ENCODE measurements at regions not wholly inside any gene's neighbourhood (a gene's known extent, or its start where the extent isn't known, plus 50 kb on each side); places are given as distances from the start of the nearest gene placed in this dataset.

- no peak for DNase-seq
Measured at GRCh38 chrX:42725196-42725595, 52.8 kb downstream of the PPP1R2C start.

DNA sequence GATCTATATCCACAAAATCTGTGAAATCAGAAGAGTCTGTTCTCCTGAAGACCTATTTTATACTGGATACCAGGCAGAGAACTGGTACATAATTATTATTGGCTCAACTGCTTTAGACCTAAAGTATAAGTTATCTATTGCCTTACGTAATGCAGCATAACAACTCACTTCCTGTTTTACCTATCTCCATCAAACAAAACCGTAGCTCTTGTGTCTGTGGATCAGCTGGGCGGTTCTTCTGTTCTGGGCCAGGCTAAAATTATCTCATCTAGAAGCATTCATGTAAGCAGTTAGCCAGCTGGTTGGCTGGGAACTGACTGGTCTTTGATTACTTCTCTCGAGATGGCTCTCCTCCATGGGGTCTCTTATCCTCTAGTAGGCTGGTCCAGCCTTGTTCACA lies 57.8 kb downstream of the PPP1R2C start:
- DNase-seq: no peak

- no peak for DNase-seq
Measured at GRCh38 chrX:42715701-42716262, 62.2 kb downstream of the PPP1R2C start.

DNA sequence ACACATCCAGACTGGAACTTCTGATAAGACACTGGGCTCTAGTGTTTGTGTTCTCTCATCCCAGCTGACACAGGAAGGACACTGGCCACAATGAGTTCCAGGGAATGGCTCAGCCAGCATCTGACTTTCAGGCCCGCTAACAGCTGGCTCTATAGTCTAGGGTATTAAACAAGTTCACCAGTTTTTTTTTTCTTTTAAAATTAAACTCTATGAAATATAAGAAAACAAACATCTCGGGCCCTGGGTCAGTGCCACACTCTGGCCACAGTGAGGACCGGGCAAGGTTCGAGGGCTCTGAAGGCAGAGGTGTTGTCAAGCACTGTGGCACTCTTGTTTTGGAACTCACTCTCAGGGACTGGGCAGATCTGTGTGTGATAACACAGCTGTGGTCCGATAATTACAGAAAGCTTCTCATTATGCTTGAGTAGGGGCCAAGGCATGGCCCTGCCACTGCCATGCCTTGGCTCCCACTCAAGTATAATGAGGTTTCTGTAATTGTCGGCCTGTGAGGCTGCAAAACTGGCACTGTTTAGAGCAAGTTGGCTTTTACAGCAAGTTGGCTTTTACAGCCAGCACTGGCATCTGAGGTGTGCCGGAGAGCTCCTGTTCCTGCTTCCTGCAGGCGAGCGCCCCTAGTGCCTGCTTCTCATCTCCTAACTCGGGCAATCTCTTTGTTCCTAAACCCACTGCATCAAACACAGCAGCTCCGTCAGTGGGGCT lies 62.8 kb downstream of the PPP1R2C start:
- peak; percentile 19 for DNase-seq

- no peak for DNase-seq
Measured at GRCh38 chrX:42710452-42710851, 67.5 kb downstream of the PPP1R2C start.

- no peak for DNase-seq
Measured at GRCh38 chrX:42708222-42708621, 69.7 kb downstream of the PPP1R2C start.

DNA sequence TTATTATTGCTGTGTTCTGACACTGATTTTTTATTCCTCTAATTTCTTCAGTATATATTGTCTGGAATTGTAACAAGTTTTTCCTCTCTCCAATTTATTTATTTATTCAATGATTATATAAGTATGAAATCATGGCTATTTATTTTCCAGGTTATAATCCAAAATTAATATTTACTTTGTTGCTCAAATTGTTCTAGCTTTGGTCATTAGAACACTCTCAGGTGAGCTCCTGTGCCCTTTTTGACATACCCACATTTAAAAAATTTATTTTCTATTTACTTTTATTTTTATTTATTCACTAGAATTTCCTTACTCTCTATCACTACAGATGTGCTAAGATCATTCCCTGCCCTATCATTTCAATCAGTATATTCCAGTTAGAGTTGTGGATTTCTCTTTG lies 70.2 kb downstream of the PPP1R2C start:
- no peak for DNase-seq

DNA sequence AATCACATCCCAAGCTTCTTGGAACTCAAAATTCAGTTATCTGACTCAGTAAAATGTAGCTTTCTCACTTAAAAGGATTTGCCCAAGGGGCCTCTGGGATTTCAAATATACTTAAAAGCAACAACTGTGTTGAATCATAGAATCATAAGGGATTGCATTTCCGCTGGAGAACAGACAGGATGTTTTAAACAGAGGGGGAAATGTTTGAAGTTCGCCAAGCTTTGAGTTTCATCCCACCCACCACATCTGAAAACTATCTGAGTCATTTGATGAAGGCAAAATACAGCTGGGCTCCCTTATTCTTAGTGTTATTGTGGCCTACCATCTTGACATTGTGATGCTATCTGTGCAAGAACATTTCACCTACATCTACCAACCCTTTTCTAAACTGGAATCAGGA lies 73.5 kb downstream of the PPP1R2C start:
- DNase-seq: peak; percentile 5

GRCh38 chrX:42697544-42697943 lies 80.4 kb downstream of the PPP1R2C start:
- no peak for DNase-seq

- DNase-seq: no peak
Measured at GRCh38 chrX:42696536-42697124, 81.3 kb downstream of the PPP1R2C start.

DNA sequence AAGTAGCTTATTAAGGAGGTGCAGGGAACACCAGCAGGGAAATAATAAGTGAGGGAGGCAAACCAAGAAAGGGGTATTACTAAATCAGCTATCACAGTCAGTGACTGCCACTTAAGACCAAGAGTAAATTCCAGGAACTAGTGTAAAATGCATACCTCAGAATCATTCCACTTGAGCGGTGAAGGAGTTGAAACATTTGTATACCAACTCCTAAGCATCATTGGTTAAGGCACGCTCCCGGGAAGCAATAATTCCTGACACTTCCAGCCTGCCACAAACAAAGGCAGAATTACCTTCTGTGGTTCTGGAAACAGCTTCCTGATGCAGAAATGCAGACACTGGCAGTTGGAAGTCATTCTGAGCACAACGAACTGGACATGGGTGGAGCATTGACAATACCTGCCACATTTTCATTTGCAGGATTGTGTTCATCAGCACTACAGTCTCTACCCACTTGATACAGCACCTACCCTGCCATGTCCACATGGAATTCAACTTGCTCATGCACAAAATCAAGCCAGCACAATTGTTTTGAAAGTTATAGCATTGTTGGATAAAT lies 82.1 kb downstream of the PPP1R2C start:
- DNase-seq: no peak

DNA sequence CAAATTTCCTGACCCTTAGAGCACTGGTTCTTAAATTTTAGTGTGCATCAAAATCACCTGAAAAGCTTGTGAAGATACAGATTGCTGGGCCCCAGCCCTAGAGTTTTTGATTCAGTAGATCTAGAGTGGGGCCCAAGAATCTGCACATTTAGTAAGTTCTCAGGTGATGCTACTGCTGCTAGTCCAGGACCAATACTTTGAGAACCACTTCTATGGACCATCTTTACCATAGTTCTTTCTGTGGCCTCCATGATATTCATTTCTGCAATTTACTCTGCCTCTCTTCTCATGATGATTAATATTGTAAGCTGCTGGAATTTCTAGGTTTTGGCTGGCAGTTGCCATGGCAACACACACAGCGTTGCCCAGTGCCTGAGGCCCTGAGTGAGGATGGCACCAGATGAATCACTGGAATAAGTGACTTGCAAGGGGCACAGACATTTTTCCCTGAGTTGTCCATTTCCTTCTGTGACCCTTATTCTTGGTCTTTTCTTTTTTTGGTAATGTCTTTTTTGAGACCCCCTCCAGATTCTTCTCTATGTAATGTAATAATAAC lies 83.6 kb downstream of the PPP1R2C start:
- DNase-seq: peak; percentile 27

DNA sequence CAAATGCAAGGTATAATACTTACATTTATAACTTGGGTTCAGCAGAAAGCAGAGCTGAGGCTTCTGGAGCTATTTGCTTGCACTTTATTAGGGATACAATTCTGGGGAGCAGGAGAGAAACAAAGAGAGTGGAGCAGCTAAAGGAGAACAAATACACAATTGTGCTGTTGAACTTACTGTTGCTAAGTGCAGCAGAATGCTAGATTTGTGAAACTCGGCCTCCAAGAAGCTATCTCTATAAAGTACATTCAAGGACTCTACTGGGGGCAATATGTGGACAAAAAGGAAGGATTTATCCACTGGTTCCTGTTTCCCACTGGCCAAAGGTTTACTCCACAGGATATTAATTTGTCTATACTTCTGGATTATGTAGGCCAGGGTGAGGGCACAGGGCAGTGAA lies 86.8 kb downstream of the PPP1R2C start:
- DNase-seq: no peak

GRCh38 chrX:42686706-42687105 lies 91.3 kb downstream of the PPP1R2C start:
- DNase-seq: no peak

DNA sequence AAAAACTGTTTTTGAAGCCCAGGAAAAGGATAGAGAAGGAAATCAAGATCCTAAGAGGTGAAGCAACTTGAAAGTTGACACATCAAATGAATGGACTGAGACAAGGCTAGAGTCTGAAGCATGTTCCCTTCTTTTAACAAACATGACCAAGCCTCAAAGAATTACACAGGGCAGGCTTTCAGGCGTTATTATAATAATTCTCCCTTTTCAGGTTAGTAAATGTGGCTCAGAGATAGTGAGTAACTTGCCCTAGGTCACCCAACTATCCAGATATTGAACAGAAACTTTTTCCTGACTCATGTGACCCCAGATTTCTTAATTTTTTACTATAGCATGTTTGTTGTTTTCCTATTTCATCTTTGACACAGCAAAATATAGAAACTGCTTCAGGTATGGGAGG lies 91.7 kb downstream of the PPP1R2C start:
- no peak for DNase-seq

DNA sequence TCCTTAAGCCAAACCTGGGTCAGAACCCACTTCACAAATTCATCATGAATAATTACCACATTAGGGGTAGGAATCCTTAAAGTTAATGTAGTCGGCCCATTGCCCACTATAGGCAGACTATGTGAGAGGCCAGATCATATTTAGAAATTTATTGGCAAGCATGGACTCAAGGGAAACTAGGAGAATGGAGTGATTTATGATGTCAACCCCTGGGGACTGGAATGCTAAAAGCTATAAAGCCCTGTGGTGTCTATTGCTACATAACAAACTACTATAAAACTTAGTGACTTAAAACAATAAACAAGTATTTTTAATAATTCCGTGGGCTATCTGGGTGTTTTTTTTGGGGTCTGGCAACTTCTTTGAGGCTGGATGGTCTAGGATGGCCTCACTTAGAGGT lies 93.9 kb downstream of the PPP1R2C start:
- DNase-seq: no peak

DNA sequence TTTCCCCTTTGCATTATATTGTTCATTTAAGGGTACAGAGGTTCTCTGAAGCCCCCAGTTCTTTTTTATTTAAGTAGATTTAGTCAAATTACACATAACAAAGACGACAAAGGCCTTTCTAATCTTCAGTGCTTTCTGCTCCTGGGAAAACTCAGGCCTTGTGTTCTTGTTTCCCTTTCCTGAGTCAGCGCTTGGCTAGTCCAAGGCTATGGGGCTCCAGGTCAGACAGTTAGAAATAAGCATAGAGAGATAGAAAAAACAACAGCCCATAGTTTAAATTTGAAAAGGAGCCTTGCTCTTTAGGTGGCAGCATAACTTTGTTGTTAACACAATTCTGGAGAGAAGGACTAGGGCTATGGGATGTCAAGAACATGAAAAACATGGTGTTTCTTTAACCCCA lies 97.3 kb downstream of the PPP1R2C start:
- no peak for DNase-seq

GRCh38 chrX:42678133-42678532 lies 99.8 kb downstream of the PPP1R2C start:
- no peak for DNase-seq

DNA sequence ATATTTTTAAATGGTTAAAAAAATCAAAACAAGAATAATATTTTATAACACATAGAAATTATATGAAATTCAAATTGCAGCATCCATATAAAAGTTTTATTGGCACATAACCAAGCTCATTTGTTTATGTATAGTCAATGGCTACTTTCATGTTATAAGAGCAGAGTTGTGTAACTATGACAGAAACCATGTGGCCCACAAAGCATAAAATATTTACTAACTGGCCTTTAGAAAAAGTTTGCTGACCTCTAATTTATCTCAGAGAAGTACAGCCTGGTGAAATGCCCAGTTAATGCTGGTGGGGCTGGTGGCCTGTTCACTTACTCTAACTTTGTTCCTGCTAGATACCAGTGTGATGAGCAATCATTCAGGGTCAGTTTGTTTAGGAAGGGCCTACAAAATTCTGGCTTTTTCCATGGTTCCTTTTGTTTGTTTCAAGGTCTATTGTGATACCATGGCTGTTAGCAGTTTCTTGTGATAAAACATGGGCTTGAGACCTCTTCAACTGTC lies 104.6 kb downstream of the PPP1R2C start:
- no peak for DNase-seq

DNA sequence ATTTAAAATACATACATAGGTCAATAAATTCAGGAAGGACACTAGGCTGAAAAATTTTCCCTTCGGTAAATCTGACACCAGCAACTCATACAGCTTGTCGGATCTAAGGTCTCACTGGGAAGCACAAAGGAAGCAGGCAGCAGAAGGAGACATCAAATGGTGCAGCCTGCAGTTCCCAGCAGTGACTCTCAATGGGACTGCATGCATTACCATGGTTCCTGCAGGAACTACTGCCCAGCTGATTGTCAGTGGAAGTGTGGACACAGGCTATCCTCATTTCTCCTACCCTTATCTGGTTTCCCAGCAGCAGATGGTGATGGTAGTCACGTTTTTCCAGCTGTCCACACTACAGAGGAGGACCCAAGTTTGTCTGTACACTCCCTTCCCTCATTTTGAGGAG lies 113.3 kb downstream of the PPP1R2C start:
- DNase-seq: no peak

DNA sequence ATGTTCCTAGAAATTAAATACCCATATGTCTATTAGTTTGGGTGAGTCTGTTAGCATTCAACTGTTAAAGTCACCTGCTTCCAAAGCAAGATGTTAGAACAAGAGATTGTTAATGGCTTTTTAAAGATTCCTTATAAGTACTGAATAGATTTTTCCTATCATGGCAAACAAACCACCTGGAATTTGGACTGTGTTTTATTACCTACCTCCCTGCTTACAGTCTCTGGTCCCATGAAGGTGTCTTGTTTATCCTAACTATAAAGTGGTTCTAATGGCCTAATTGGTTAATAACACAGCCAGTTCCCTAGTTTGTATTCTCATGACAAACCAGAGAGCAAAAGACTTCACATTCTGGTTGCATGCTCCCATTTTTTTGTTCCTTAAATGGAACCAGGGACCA lies 149.5 kb downstream of the PPP1R2C start:
- DNase-seq: no peak

DNA sequence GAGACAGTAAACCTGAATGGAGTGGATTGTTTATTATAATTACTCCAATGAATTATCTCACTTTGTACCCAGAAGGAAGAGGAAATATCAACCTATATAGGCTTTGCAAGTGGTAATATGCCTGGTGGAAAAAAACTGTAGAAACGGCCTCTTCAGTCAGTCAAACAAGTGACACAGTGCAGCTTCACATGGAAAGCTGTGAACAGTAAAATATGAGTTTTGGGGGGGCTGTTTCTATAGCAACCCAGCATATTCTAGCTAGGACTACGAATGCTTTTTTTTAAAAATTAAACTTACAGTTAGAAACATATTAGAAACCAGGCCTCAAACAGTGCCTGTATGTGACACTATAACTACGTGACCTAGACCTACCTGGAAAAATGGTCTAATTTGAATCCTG lies 150.1 kb downstream of the PPP1R2C start:
- no peak for DNase-seq

GRCh38 chrX:42624524-42624923 lies 153.4 kb downstream of the PPP1R2C start:
- no peak for DNase-seq

GRCh38 chrX:42619068-42619467 lies 158.9 kb downstream of the PPP1R2C start:
- no peak for DNase-seq
